ENCODE measurements at regions not wholly inside any gene's neighbourhood (a gene's known extent, or its start where the extent isn't known, plus 50 kb on each side); places are given as distances from the start of the nearest gene placed in this dataset.
A peak's percentile ranks its signal among the peaks of the same experiment; 100 is the strongest.

GRCh38 chr15:39211108-39211979 is 369.5 kb upstream of the THBS1 start:
- DNase-seq (ENCODE audit: low spot score), result peak; percentile 19

- DNase-seq (ENCODE audit: low spot score), result no peak
These were observed 367.5 kb upstream of the THBS1 start for GRCh38 chr15:39213385-39213840.

DNA sequence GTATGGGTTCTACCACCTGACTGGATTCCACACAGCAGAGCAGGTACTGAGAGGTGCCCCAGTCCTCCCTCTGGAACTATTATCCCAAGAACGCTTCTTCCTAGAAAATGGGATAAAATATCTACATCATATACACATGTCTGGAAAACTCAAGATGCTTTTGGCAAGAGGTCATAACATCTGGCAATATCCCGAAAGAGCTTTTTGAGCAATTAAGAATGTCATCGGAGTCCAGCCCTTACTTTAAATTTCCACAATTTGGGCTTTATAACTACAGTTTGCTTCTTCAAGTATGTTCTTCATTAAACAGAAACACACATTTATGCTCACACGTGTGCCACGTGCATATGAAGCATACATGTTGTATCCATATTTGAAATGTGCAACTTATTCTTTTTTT is 365.9 kb upstream of the THBS1 start:
- no peak for DNase-seq (ENCODE audit: low spot score)

- DNase-seq (ENCODE audit: low spot score), result no peak
These were observed 364.1 kb upstream of the THBS1 start for GRCh38 chr15:39216816-39217215.

GRCh38 chr15:39219608-39220007 is 361.3 kb upstream of the THBS1 start:
- no peak for DNase-seq (ENCODE audit: low spot score)

- DNase-seq (ENCODE audit: low spot score), result no peak
These were observed 354.5 kb upstream of the THBS1 start for GRCh38 chr15:39226169-39226937.

DNA sequence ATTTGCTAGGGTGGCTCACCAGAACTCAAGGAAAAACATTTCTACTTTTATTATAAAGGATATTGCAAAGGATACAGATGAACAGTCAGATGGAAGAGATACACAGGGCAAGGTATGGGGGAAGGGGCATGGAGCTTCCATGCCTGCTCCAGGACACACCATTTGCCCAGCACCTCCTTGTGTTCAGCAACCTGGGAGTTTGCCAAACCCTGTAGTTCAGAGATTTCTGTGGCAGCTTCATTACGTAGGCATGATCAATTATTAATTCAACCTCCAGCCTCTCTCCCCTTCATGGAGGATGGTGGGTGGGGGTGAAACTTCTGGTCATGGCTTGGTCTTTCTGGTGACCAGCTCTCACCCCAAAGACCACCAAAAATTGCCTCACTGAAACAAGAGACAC is 353.9 kb upstream of the THBS1 start:
- no peak for DNase-seq (ENCODE audit: low spot score)

DNA sequence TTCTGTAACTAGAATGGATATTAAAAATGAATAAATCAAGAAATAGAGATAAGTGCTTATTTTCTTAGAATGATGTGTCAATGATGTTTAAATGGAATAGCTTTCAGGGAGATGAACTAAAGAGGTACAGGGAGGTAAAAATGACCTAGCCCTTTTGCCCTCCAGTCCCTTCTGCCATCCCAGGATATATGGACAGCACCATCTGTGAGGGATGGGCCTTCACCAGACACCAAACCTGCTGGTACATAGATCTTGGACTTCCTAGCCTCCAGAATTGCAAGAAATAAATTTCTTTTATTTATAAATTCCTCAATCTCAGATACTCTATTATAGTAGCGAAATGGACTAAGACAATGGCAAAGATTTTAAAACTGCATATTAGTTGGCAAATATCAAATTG is 352.0 kb upstream of the THBS1 start:
- no peak for DNase-seq (ENCODE audit: low spot score)

DNA sequence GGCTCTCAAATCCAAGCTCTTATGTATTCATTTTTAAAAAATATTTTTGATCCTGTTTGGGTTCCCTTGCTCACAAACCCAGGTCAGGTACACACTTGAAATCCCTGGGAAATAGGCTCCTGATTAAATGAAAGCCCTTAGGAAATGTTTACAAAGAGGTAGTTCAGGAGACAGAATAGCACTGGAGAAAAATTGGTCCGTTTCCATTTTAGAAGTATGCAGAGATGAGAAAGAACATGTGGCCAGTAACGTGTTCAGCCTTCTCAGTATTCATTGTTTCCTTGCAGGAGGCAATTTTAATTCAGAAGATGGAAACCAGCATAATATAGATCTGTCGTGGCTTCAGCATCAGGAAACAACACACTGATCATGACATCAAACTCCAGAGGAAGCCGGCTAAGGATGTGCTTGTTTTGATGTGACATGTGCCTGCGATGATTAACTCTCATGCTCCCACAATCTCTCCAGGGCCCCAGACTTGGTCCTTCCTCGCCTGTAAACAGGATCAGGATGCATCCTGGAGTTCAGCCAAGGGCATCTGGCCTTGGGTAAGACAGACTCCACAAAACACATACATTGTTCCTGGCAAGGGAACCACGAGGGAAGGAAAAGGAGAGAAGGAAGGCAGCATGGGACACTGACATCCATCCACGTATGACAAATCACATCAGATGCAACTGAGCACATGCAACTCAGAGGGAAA is 350.5 kb upstream of the THBS1 start:
- DNase-seq (ENCODE audit: low spot score), result no peak

GRCh38 chr15:39230908-39231285 is 350.0 kb upstream of the THBS1 start:
- DNase-seq (ENCODE audit: low spot score), result no peak

GRCh38 chr15:39232512-39232911 is 348.4 kb upstream of the THBS1 start:
- no peak for DNase-seq (ENCODE audit: low spot score)

DNA sequence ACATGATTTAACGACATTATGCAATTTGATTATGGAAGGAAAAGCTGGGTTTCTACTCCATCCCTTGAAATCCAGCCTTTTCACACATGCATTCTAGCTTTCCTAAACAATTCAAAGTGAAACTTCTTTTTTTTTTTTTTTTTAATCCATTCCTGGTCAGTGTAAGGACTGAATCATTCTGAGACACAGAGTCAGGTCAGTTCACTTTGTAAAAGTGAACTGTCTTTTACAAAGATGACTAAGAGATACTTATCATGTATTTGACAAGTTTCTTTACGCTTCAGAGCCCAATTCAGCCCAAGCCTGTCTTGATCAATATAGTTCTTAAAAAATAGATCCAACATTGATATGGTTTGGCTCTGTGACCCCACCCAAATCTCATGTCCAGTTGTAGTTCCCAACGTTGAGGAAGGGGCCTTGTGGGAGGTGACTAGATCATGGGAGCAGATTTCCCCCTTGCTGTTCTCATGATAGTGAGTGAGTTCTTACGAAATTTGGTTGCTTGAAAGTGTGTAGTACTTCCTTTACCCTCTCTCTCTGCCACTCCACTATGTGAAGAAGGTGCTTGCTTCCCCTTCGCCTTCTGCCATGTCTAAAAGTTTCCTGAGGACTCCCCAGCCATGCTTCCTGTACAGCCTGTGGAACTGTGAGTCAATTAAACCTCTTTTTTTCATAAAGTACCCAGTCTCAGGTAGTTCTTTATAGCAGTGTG is 345.6 kb upstream of the THBS1 start:
- no peak for DNase-seq (ENCODE audit: low spot score)

GRCh38 chr15:39236375-39236774 is 344.5 kb upstream of the THBS1 start:
- DNase-seq (ENCODE audit: low spot score), result no peak

DNA sequence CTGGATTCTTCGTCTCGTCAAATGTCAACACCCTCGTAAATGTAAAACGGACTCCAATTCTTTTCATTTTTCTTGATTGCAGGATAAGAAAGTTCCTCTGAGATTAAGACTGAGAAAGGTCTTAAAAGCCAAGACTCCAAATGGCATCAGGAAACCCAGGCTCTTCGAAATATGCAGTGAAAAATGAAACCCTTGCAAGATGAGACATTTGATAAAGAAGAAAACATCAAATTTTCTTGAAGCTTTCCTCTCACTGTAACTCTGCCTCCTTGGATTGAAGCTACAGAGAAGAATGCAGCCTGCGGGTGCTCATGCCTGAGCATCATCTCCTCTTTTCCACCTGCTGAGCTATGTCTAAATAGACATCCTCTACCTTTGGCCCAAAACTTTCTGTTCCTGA is 342.4 kb upstream of the THBS1 start:
- DNase-seq (ENCODE audit: low spot score), result no peak

GRCh38 chr15:39239562-39239961 is 341.3 kb upstream of the THBS1 start:
- DNase-seq (ENCODE audit: low spot score), result no peak

- DNase-seq (ENCODE audit: low spot score), result no peak
These were observed 338.5 kb upstream of the THBS1 start for GRCh38 chr15:39242345-39242744.

GRCh38 chr15:39243396-39243795 is 337.5 kb upstream of the THBS1 start:
- DNase-seq (ENCODE audit: low spot score), result no peak

DNA sequence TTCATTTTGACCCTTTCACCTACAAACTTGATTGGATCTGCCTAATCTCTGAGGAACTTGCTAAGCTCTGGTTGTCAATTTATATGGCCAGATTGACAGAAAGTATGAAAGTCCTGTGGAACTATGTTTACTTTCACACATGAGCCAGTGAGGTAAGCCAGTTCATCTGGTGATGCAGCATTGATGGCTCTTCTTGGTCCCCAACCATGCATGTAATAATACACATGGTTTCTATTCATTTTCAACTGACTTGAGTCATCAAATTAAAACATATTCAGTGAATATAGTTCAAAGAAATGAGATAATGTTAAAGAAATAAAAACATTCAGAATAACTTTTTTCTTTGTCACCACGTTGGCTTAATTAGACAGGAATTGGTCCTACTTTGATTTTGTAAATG is 336.1 kb upstream of the THBS1 start:
- DNase-seq (ENCODE audit: low spot score), result no peak

- DNase-seq (ENCODE audit: low spot score), result no peak
These were observed 334.4 kb upstream of the THBS1 start for GRCh38 chr15:39246523-39246922.

- DNase-seq (ENCODE audit: low spot score), result no peak
These were observed 333.3 kb upstream of the THBS1 start for GRCh38 chr15:39247574-39247973.

GRCh38 chr15:39248204-39248603 is 332.7 kb upstream of the THBS1 start:
- no peak for DNase-seq (ENCODE audit: low spot score)

- DNase-seq (ENCODE audit: low spot score), result no peak
These were observed 330.9 kb upstream of the THBS1 start for GRCh38 chr15:39250001-39250400.

All from HuH-7 (cell line).